Myocyte (in vitro differentiated cells): ENCODE measurements at regions not wholly inside any gene's neighbourhood (a gene's known extent, or its start where the extent isn't known, plus 50 kb on each side); places are given as distances from the start of the nearest gene placed in this dataset.
A peak's percentile ranks its signal among the peaks of the same experiment; 100 is the strongest.
"Not testable (repeated sequence)": the region's sequence is repeated elsewhere in the genome, so short reads cannot be mapped to it uniquely, and the experiment has no call there.

ENCODE experiments used
- DNase-seq: peaks from one replicate; pipeline ENCODE4 v3.0.0-alpha.2; 2012; ENCODE audit warnings: low read depth

- DNase-seq = no peak
These were observed 161.7 kb upstream of the RPS23 start for GRCh38 chr5:82439750-82440445.

- not testable (repeated sequence) for DNase-seq
These were observed 159.4 kb upstream of the RPS23 start for GRCh38 chr5:82437565-82437964.

GRCh38 chr5:82436291-82436690 is 158.1 kb upstream of the RPS23 start:
- no peak for DNase-seq

GRCh38 chr5:82434696-82435660 is 156.8 kb upstream of the RPS23 start:
- not testable (repeated sequence) for DNase-seq

GRCh38 chr5:82426464-82427154 is 148.5 kb upstream of the RPS23 start:
- no peak for DNase-seq

- no peak for DNase-seq
These were observed 147.4 kb upstream of the RPS23 start for GRCh38 chr5:82425591-82425990.

- DNase-seq = peak; percentile 47
These were observed 146.1 kb upstream of the RPS23 start for GRCh38 chr5:82424211-82424610.

GRCh38 chr5:82422751-82423181 is 144.6 kb upstream of the RPS23 start:
- no peak for DNase-seq

GRCh38 chr5:82422001-82422740 is 144.0 kb upstream of the RPS23 start:
- no peak for DNase-seq

GRCh38 chr5:82421119-82421518 is 143.0 kb upstream of the RPS23 start:
- DNase-seq = peak; percentile 36

GRCh38 chr5:82420524-82420923 is 142.4 kb upstream of the RPS23 start:
- DNase-seq = not testable (repeated sequence)

GRCh38 chr5:82419559-82420332 is 141.6 kb upstream of the RPS23 start:
- DNase-seq = no peak

- no peak for DNase-seq
These were observed 140.4 kb upstream of the RPS23 start for GRCh38 chr5:82418608-82418950.

GRCh38 chr5:82417776-82418607 is 139.8 kb upstream of the RPS23 start:
- DNase-seq = no peak

GRCh38 chr5:82416512-82416911 is 138.4 kb upstream of the RPS23 start:
- no peak for DNase-seq

- DNase-seq = no peak
These were observed 135.9 kb upstream of the RPS23 start for GRCh38 chr5:82414041-82414388.

GRCh38 chr5:82413302-82414040 is 135.3 kb upstream of the RPS23 start:
- peak; percentile 80 for DNase-seq

GRCh38 chr5:82408033-82408432 is 129.9 kb upstream of the RPS23 start:
- DNase-seq = no peak
